ENCODE measurements at regions not wholly inside any gene's neighbourhood (a gene's known extent, or its start where the extent isn't known, plus 50 kb on each side); places are given as distances from the start of the nearest gene placed in this dataset.

- Histone ChIP-seq H4K20me1 (ENCODE audit: insufficient read depth, low read length, poor library complexity, severe bottlenecking) (no peaks in the 10 kb centered on the region), H3K9ac (ENCODE audit: low read depth, low read length, poor library complexity, severe bottlenecking) (no peak overlapping the region), H2AFZ (ENCODE audit: low read length) (no peak overlapping the region), H3K4me3 (ENCODE audit: low read length, poor library complexity, severe bottlenecking) (no peak overlapping the region), H3K27me3 (ENCODE audit: insufficient read depth, low read length, poor library complexity, severe bottlenecking) (no peaks in the 10 kb centered on the region), H3F3A (ENCODE audit: low read depth) (no peaks in the 10 kb centered on the region), H3K36me3 (ENCODE audit: insufficient read depth, low read length) (no peaks in the 10 kb centered on the region), H3K4me1 (ENCODE audit: insufficient read depth, low read length, poor library complexity, severe bottlenecking) (no peaks in the 10 kb centered on the region), H3K79me2 (ENCODE audit: insufficient read depth, low read length) (no peaks in the 10 kb centered on the region), H3K9me2 (replicated peaks; ENCODE audit: low read depth, low read length) (no peaks in the 10 kb centered on the region), H3K4me2 (ENCODE audit: low read depth, low read length, poor library complexity, severe bottlenecking) (no peak overlapping the region), H3K9me3 (ENCODE audit: insufficient read depth, low read depth, low read length) (no peaks in the 10 kb centered on the region)
- TF ChIP-seq, protein P1, sequence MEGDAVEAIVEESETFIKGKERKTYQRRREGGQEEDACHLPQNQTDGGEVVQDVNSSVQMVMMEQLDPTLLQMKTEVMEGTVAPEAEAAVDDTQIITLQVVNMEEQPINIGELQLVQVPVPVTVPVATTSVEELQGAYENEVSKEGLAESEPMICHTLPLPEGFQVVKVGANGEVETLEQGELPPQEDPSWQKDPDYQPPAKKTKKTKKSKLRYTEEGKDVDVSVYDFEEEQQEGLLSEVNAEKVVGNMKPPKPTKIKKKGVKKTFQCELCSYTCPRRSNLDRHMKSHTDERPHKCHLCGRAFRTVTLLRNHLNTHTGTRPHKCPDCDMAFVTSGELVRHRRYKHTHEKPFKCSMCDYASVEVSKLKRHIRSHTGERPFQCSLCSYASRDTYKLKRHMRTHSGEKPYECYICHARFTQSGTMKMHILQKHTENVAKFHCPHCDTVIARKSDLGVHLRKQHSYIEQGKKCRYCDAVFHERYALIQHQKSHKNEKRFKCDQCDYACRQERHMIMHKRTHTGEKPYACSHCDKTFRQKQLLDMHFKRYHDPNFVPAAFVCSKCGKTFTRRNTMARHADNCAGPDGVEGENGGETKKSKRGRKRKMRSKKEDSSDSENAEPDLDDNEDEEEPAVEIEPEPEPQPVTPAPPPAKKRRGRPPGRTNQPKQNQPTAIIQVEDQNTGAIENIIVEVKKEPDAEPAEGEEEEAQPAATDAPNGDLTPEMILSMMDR (conservative IDR thresholded peaks at IDR 0.05; ENCODE audit: low read length): no peak
- TF ChIP-seq EZH2phosphoT487 (IDR thresholded peaks at IDR 0.05; ENCODE audit: borderline replicate concordance): no peak
Observed at GRCh38 chr17:79538291-79538690, 72.6 kb downstream of the RBFOX3 start.

- Histone ChIP-seq H3K27me3 (ENCODE audit: insufficient read depth, low read length, poor library complexity, severe bottlenecking) (no peaks in the 10 kb centered on the region), H3K9ac (ENCODE audit: low read depth, low read length, poor library complexity, severe bottlenecking) (no peak overlapping the region), H2AFZ (ENCODE audit: low read length) (no peak overlapping the region), H4K20me1 (ENCODE audit: insufficient read depth, low read length, poor library complexity, severe bottlenecking) (no peaks in the 10 kb centered on the region), H3K79me2 (ENCODE audit: insufficient read depth, low read length) (no peaks in the 10 kb centered on the region), H3K4me3 (ENCODE audit: low read length, poor library complexity, severe bottlenecking) (no peak overlapping the region), H3F3A (ENCODE audit: low read depth) (no peaks in the 10 kb centered on the region), H3K4me1 (ENCODE audit: insufficient read depth, low read length, poor library complexity, severe bottlenecking) (no peaks in the 10 kb centered on the region), H3K36me3 (ENCODE audit: insufficient read depth, low read length) (no peaks in the 10 kb centered on the region), H3K9me2 (replicated peaks; ENCODE audit: low read depth, low read length) (no peaks in the 10 kb centered on the region), H3K4me2 (ENCODE audit: low read depth, low read length, poor library complexity, severe bottlenecking) (no peak overlapping the region), H3K9me3 (ENCODE audit: insufficient read depth, low read depth, low read length) (no peaks in the 10 kb centered on the region)
- no peak for TF ChIP-seq EZH2phosphoT487 (IDR thresholded peaks at IDR 0.05; ENCODE audit: borderline replicate concordance)
Observed at GRCh38 chr17:79537686-79538085, 73.2 kb downstream of the RBFOX3 start.

- no peaks in the 10 kb centered on the region for H3K4me1 ChIP-seq (ENCODE audit: insufficient read depth, low read length, poor library complexity, severe bottlenecking)
- no peak overlapping the region for H3K9ac ChIP-seq (ENCODE audit: low read depth, low read length, poor library complexity, severe bottlenecking)
- TF ChIP-seq, protein P1 (conservative IDR thresholded peaks at IDR 0.05; ENCODE audit: low read length): no peak
- no peak for TF ChIP-seq EZH2phosphoT487 (IDR thresholded peaks at IDR 0.05; ENCODE audit: borderline replicate concordance)
- no peak overlapping the region for H3K4me3 ChIP-seq (ENCODE audit: low read length, poor library complexity, severe bottlenecking)
- no peaks in the 10 kb centered on the region for H3F3A ChIP-seq (ENCODE audit: low read depth)
- H3K4me2 ChIP-seq (ENCODE audit: low read depth, low read length, poor library complexity, severe bottlenecking): no peak overlapping the region
- H3K9me2 ChIP-seq (replicated peaks; ENCODE audit: low read depth, low read length): no peaks in the 10 kb centered on the region
- H3K27me3 ChIP-seq (ENCODE audit: insufficient read depth, low read length, poor library complexity, severe bottlenecking): no peaks in the 10 kb centered on the region
- no peak overlapping the region for H2AFZ ChIP-seq (ENCODE audit: low read length)
- H3K36me3 ChIP-seq (ENCODE audit: insufficient read depth, low read length): no peaks in the 10 kb centered on the region
- H4K20me1 ChIP-seq (ENCODE audit: insufficient read depth, low read length, poor library complexity, severe bottlenecking): no peaks in the 10 kb centered on the region
- no peaks in the 10 kb centered on the region for H3K9me3 ChIP-seq (ENCODE audit: insufficient read depth, low read depth, low read length)
- H3K79me2 ChIP-seq (ENCODE audit: insufficient read depth, low read length): no peaks in the 10 kb centered on the region
Observed at GRCh38 chr17:79537061-79537460, 73.8 kb downstream of the RBFOX3 start.

- Histone ChIP-seq H3K9ac (ENCODE audit: low read depth, low read length, poor library complexity, severe bottlenecking) (no peak overlapping the region), H3K4me3 (ENCODE audit: low read length, poor library complexity, severe bottlenecking) (no peak overlapping the region), H3K9me3 (ENCODE audit: insufficient read depth, low read depth, low read length) (no peaks in the 10 kb centered on the region), H3K4me1 (ENCODE audit: insufficient read depth, low read length, poor library complexity, severe bottlenecking) (no peaks in the 10 kb centered on the region), H3K4me2 (ENCODE audit: low read depth, low read length, poor library complexity, severe bottlenecking) (no peak overlapping the region), H3F3A (ENCODE audit: low read depth) (no peaks in the 10 kb centered on the region), H3K27me3 (ENCODE audit: insufficient read depth, low read length, poor library complexity, severe bottlenecking) (no peaks in the 10 kb centered on the region), H3K36me3 (ENCODE audit: insufficient read depth, low read length) (no peaks in the 10 kb centered on the region), H3K9me2 (replicated peaks; ENCODE audit: low read depth, low read length) (no peaks in the 10 kb centered on the region), H2AFZ (ENCODE audit: low read length) (no peak overlapping the region), H3K79me2 (ENCODE audit: insufficient read depth, low read length) (no peaks in the 10 kb centered on the region), H4K20me1 (ENCODE audit: insufficient read depth, low read length, poor library complexity, severe bottlenecking) (no peaks in the 10 kb centered on the region)
- TF ChIP-seq EZH2phosphoT487 (IDR thresholded peaks at IDR 0.05; ENCODE audit: borderline replicate concordance): no peak
- TF ChIP-seq, protein P1 (conservative IDR thresholded peaks at IDR 0.05; ENCODE audit: low read length): no peak
Observed at GRCh38 chr17:79536212-79536840, 74.5 kb downstream of the RBFOX3 start.
